Uterus (tissue), 3 donors: ENCODE measurements at regions not wholly inside any gene's neighbourhood (a gene's known extent, or its start where the extent isn't known, plus 50 kb on each side); places are given as distances from the start of the nearest gene placed in this dataset.

Experiments
- DNase-seq, 2 donors: peaks; one replicate each; pipeline ENCODE4 v3.0.0-alpha.2; 2019 to 2020
- H3K27ac ChIP-seq, 2 donors: fragments of 200-600 bp; sonication (generic); 1 replicate in 1 of 2; 2 replicates in 1 of 2; pipeline ENCODE4 v1.5.1; 2016 to 2018
- H3K27me3 ChIP-seq, 2 donors: fragments of 200-600 bp; sonication (generic); one replicate each; pipeline ENCODE4 v1.5.1; 2018 to 2019; ENCODE audit warnings: control low read depth in 1 of 2
- H3K36me3 ChIP-seq, 2 donors: fragments of 200-600 bp; sonication (generic); one replicate each; pipeline ENCODE4 v1.5.1; 2019; ENCODE audit warnings: control low read depth in 1 of 2
- H3K4me1 ChIP-seq, 2 donors: fragments of 200-600 bp; sonication (generic); one replicate each; pipeline ENCODE4 v1.5.1; 2018 to 2019; ENCODE audit warnings: control low read depth in 1 of 2
- H3K4me3 ChIP-seq, 2 donors: fragments of 200-600 bp; sonication (generic); 1 replicate in 1 of 2; 2 replicates in 1 of 2; pipeline ENCODE4 v1.5.1; 2018 to 2019; ENCODE audit warnings: mild to moderate bottlenecking in 1 of 2
- H3K9me3 ChIP-seq, 2 donors: fragments of 200-600 bp; sonication (generic); one replicate each; pipeline ENCODE4 v1.5.1; 2019; ENCODE audit warnings: control low read depth in 1 of 2
- POLR2A ChIP-seq, 2 donors: fragments of 450-650 bp; IDR thresholded peaks; one replicate each; pipeline ENCODE4 v1.6.1; 2016; ENCODE audit warnings: antibody characterized with exemption in 2 of 2, mild to moderate bottlenecking in 1 of 2, moderate library complexity in 1 of 2
- intact Hi-C: fragments of 100-400 bp; cut with DNase I; formaldehyde crosslinking; loops from one replicate; pipeline ENCODE4 v1.15.1; 2023; ENCODE audit warnings: low total_unique reads
- TF ChIP-seq, protein P1 (sequence below), 4 experiments: fragments of 200-600 bp in 2 of 4; fragments of 450-650 bp in 2 of 4; sonication (generic) in 2 of 4; IDR thresholded peaks; one replicate each; pipeline ENCODE4 v1.5.1; 2016 to 2019; ENCODE audit warnings: antibody characterized with exemption in 4 of 4, mild to moderate bottlenecking in 2 of 4, moderate library complexity in 1 of 4
- donor health status: DM: yes; HTN: yes; CAD: no.

- intact Hi-C loops, result no loop called here
Measured at GRCh38 chr7:25926451-25926850, 225.5 kb upstream of the NFE2L3 start.

GRCh38 chr7:25926891-25927625, 224.9 kb upstream of the NFE2L3 start:
- no peaks in the 10 kb centered on the region for H3K4me1 ChIP-seq
- H3K36me3 ChIP-seq, result no peaks in the 10 kb centered on the region
- no peak overlapping the region for H3K27ac ChIP-seq
- peaks cover 0 to 6% of the 10 kb centered on the region in 2 donors for H3K27me3 ChIP-seq
- H3K4me3 ChIP-seq, result no peak overlapping the region
- no peaks in the 10 kb centered on the region for H3K9me3 ChIP-seq
- DNase-seq, result no peak
- intact Hi-C loops, result no loop called here
- no peak for TF ChIP-seq POLR2A (IDR thresholded peaks at IDR 0.05)
- TF ChIP-seq, protein P1, sequence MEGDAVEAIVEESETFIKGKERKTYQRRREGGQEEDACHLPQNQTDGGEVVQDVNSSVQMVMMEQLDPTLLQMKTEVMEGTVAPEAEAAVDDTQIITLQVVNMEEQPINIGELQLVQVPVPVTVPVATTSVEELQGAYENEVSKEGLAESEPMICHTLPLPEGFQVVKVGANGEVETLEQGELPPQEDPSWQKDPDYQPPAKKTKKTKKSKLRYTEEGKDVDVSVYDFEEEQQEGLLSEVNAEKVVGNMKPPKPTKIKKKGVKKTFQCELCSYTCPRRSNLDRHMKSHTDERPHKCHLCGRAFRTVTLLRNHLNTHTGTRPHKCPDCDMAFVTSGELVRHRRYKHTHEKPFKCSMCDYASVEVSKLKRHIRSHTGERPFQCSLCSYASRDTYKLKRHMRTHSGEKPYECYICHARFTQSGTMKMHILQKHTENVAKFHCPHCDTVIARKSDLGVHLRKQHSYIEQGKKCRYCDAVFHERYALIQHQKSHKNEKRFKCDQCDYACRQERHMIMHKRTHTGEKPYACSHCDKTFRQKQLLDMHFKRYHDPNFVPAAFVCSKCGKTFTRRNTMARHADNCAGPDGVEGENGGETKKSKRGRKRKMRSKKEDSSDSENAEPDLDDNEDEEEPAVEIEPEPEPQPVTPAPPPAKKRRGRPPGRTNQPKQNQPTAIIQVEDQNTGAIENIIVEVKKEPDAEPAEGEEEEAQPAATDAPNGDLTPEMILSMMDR (IDR thresholded peaks at IDR 0.05), result no peak

More at GRCh38 chr7:25926451-25926850, 225.5 kb upstream of the NFE2L3 start:
- Histone ChIP-seq H3K9me3 (no peaks in the 10 kb centered on the region), H3K27ac (no peak overlapping the region), H3K27me3 (peaks cover 0 to 6% of the 10 kb centered on the region in 2 donors), H3K4me1 (no peaks in the 10 kb centered on the region), H3K36me3 (no peaks in the 10 kb centered on the region), H3K4me3 (no peak overlapping the region)
- TF ChIP-seq POLR2A (IDR thresholded peaks at IDR 0.05), result no peak
- TF ChIP-seq, protein P1 (IDR thresholded peaks at IDR 0.05), result no peak
- DNase-seq, result no peak

DNA sequence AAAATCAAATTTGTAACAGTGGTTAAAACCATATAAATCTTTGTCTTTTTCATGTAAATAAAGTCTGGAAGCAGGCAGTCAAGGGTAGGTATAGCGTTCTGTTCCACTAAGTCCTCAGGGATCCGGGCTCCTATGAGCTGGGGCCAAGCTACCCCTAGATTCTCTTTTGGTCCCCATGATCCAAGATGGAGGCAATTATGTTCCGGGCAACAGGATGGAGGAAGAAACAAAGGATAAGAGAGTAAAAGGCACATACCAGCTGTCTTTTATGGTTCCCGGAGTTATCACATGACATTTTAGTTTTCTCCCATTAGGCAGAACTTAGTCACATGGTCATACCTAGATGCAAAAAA, 224.4 kb upstream of the NFE2L3 start:
- Histone ChIP-seq H3K9me3 (no peaks in the 10 kb centered on the region), H3K27me3 (peaks cover 0 to 6% of the 10 kb centered on the region in 2 donors), H3K4me1 (no peaks in the 10 kb centered on the region), H3K4me3 (no peak overlapping the region), H3K27ac (no peak overlapping the region), H3K36me3 (no peaks in the 10 kb centered on the region)
- no peak for DNase-seq
- TF ChIP-seq, protein P1 (IDR thresholded peaks at IDR 0.05), result no peak
- no peak for TF ChIP-seq POLR2A (IDR thresholded peaks at IDR 0.05)
- intact Hi-C loops, result no loop called here

DNA sequence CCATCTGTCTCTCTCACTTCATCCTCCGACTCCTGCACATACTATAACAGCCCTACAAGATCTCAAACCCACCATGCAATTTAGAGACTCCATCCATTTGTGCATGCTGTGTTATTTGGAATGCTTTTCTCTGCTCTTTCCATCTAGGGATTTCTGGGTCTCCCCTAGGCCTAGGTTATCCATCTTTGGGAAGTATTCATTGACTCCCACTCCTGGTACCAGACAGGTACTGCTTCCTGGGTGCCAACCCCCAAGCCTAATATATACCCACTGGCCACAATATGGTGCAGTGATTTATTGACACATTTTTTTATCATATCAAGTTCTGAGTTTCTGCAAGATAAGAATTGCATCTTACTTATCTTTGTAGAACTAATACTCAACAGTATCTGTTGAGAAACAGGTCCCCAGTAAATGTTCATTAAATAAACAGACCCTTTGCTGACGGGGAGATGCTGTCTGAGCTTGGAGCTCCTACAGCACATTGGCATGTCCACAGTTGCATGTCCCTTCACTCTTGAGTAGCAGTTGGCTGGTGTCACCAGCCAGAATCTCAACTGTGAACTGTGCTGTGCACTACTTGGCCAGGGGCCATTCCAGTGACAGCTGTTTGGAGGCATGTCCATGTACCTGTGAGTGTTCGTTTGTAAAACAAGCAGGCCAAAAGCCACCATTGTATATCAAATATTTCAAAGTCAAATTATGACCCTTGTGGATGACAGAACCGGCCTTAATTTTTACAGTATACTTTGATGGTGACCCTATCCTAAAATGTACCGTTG, 223.3 kb upstream of the NFE2L3 start:
- intact Hi-C loops, result no loop called here
- no peak overlapping the region for H3K4me3 ChIP-seq

More for the DNA sequence above, 223.3 kb upstream of the NFE2L3 start:
- Histone ChIP-seq H3K36me3 (no peaks in the 10 kb centered on the region), H3K27ac (no peak overlapping the region), H3K4me1 (no peaks in the 10 kb centered on the region), H3K9me3 (no peaks in the 10 kb centered on the region), H3K27me3 (peaks cover 0 to 6% of the 10 kb centered on the region in 2 donors)
- DNase-seq, result no peak
- TF ChIP-seq, protein P1 (IDR thresholded peaks at IDR 0.05), result no peak
- TF ChIP-seq POLR2A (IDR thresholded peaks at IDR 0.05), result no peak
